HepG2 (cell line): ENCODE measurements at regions not wholly inside any gene's neighbourhood (a gene's known extent, or its start where the extent isn't known, plus 50 kb on each side); places are given as distances from the start of the nearest gene placed in this dataset.

Source experiments
- ATAC-seq: fragments of 200-7000 bp; cut with Tn5 transposase; 3 replicates; pipeline ENCODE4 v1.9.1; 2020; ENCODE audit warnings: mild to moderate bottlenecking, moderate library complexity
- BruUV-seq: library from RNA; stranded (reverse); fragments of 400-500 nt; replicated peaks from 2 replicates; lab custom pipeline; 2021; lab: Mats Ljungman, UMichigan
- CTCF ChIA-PET: fragments of 300-600 bp; formaldehyde crosslinking; extraction: SDS; loops from one replicate; lab custom pipeline; 2021; ENCODE audit warnings: low total read pairs, inconsistent platforms, low intra/inter-chr PET ratio; lab: Yijun Ruan, JAX
- POLR2A ChIA-PET: fragments of 350-600 bp; sonication (Branson Sonifier 250); formaldehyde crosslinking; loops from one replicate; lab custom pipeline; 2020; ENCODE audit warnings: antibody characterized with exemption, inconsistent platforms; lab: Yijun Ruan, JAX
- DNase-seq: peaks from one replicate; pipeline ENCODE4 v3.0.0-alpha.2; 2015; ENCODE audit warnings: low spot score
- FAIRE-seq: peaks from 3 replicates; lab custom pipeline; 2011; peaks lifted over from hg19 to GRCh38; lab: Jason Lieb, UNC
- H2AFZ ChIP-seq: one replicate; pipeline ENCODE4 v1.6.1; 2011; ENCODE audit warnings: low read length, inconsistent platforms
- H3K27ac ChIP-seq: fragments of 300-600 bp; 3 replicates; pipeline ENCODE4 v1.8.0; 2011; ENCODE audit warnings: mixed run types, mild to moderate bottlenecking, mixed read lengths, low read length, inconsistent platforms; ENCODE audit not compliant: insufficient read depth; ENCODE audit errors: extremely low read length
- H3K27me3 ChIP-seq, 2 experiments: fragments of 200-600 bp in 1 of 2; 2 replicates in 1 of 2; 3 replicates in 1 of 2; pipeline versions ENCODE4 v1.6.0 to v1.8.0; 2011; ENCODE audit warnings: low read length in 2 of 2, mild to moderate bottlenecking in 2 of 2, moderate library complexity in 2 of 2, inconsistent platforms in 1 of 2; ENCODE audit not compliant: insufficient read depth in 2 of 2, control insufficient read depth in 1 of 2
- H3K36me3 ChIP-seq, 2 experiments: fragments of 200-600 bp in 1 of 2; replicated peaks in 1 of 2; 2 replicates in 1 of 2; 3 replicates in 1 of 2; pipeline versions ENCODE4 v1.5.1 to v1.8.0; 2011; ENCODE audit warnings: low read length in 2 of 2, inconsistent platforms in 1 of 2; ENCODE audit not compliant: insufficient read depth in 2 of 2, control insufficient read depth in 1 of 2
- H3K4me1 ChIP-seq: 2 replicates; pipeline ENCODE4 v1.5.1; 2012; ENCODE audit warnings: low read length, inconsistent platforms; ENCODE audit not compliant: insufficient read depth
- H3K4me2 ChIP-seq: 2 replicates; pipeline ENCODE4 v1.6.0; 2011; ENCODE audit warnings: low read depth, low read length, inconsistent platforms
- H3K4me3 ChIP-seq, 3 experiments: fragments of 200-600 bp in 1 of 3; sonication (generic), shearing (Covaris generic) in 1 of 3; replicated peaks in 1 of 3; 2 replicates each; pipeline ENCODE4 v1.5.1; 2011 to 2016; ENCODE audit warnings: low read length in 3 of 3, inconsistent platforms in 2 of 3, low read depth in 2 of 3, mild to moderate bottlenecking in 2 of 3, control low read depth in 1 of 3, mixed read lengths in 1 of 3; ENCODE audit not compliant: insufficient read depth in 1 of 3
- H3K79me2 ChIP-seq: one replicate; pipeline ENCODE4 v1.6.1; 2011; ENCODE audit warnings: low read length, inconsistent platforms; ENCODE audit not compliant: insufficient read depth
- H3K9ac ChIP-seq: 2 replicates; pipeline ENCODE4 v1.6.0; 2011; ENCODE audit warnings: mild to moderate bottlenecking, low read depth, low read length, inconsistent platforms; ENCODE audit not compliant: insufficient read depth
- H3K9me3 ChIP-seq: 2 replicates; pipeline ENCODE4 v1.5.1; 2012; ENCODE audit warnings: mild to moderate bottlenecking, low read length
- H4K20me1 ChIP-seq: 2 replicates; pipeline ENCODE4 v1.6.0; 2011; ENCODE audit warnings: inconsistent platforms, mild to moderate bottlenecking, low read length, moderate library complexity; ENCODE audit not compliant: insufficient read depth
- GZF1 ChIP-seq: sonication (generic); formaldehyde crosslinking; IDR thresholded peaks from 2 replicates; pipeline ENCODE4 v1.5.1; 2020; ENCODE audit warnings: mild to moderate bottlenecking, missing genetic modification reagents
- KAT7 ChIP-seq: IDR thresholded peaks from 2 replicates; pipeline ENCODE4 v1.6.1; 2018; ENCODE audit warnings: borderline replicate concordance, missing compliant biosample characterization
- PITX1 ChIP-seq: sonication (generic); formaldehyde crosslinking; IDR thresholded peaks from 2 replicates; pipeline ENCODE4 v1.5.1; 2020; ENCODE audit warnings: mild to moderate bottlenecking, missing genetic modification reagents
- PRDM10 ChIP-seq: sonication (generic); formaldehyde crosslinking; IDR thresholded peaks from 2 replicates; pipeline ENCODE4 v1.4.0; 2020; ENCODE audit warnings: low read depth, missing genetic modification reagents
- THAP8 ChIP-seq: sonication (generic); formaldehyde crosslinking; IDR thresholded peaks from 2 replicates; pipeline ENCODE4 v1.5.1; 2020; ENCODE audit warnings: missing genetic modification reagents, mild to moderate bottlenecking, borderline replicate concordance
- TOE1 ChIP-seq: sonication (generic); formaldehyde crosslinking; IDR thresholded peaks from 2 replicates; pipeline ENCODE4 v1.4.0; 2020; ENCODE audit warnings: mild to moderate bottlenecking, missing genetic modification reagents
- ZBTB7B ChIP-seq: sonication (generic); formaldehyde crosslinking; IDR thresholded peaks from 2 replicates; pipeline ENCODE4 v1.4.0; 2020; ENCODE audit warnings: missing genetic modification reagents
- ZMYM3 ChIP-seq: sonication (generic); formaldehyde crosslinking; IDR thresholded peaks from 2 replicates; pipeline ENCODE4 v1.5.1; 2020; ENCODE audit warnings: mild to moderate bottlenecking, missing genetic modification reagents
- WGBS: methylation state at CpG from one replicate; pipeline ENCODE4 v1.1.6; 2017; ENCODE audit warnings: low lambda C conversion rate; 5-methylcytosine and 5-hydroxymethylcytosine counted together
- in situ Hi-C: cut with HindIII; loops from 2 replicates; pipeline ENCODE4 v1.10.0; 2017; ENCODE audit warnings: low pct_unique_long_range_greater_than_20kb; ENCODE audit not compliant: extremely low pct_ligation_motif_present
- intact Hi-C: fragments of 100-400 bp; cut with micrococcal nuclease; formaldehyde crosslinking; loops from one replicate; pipeline ENCODE4 v1.10.0; 2022; ENCODE audit not compliant: unreplicated experiment

GRCh38 chr3:21170964-21171363 lies 580.0 kb downstream of the ZNF385D start:
- Histone ChIP-seq H3K9me3 (peaks cover 89% of the 10 kb centered on the region), H3K4me2 (no peak overlapping the region), H3K27me3 (no peaks in the 10 kb centered on the region), H3K36me3 (no peaks in the 10 kb centered on the region), H3K4me3 (no peak overlapping the region), H3K9ac (no peak overlapping the region), H2AFZ (no peak overlapping the region), H3K79me2 (no peaks in the 10 kb centered on the region), H3K27ac (no peak overlapping the region), H3K4me1 (no peaks in the 10 kb centered on the region), H4K20me1 (no peaks in the 10 kb centered on the region)
- ATAC-seq, result no peak
- no TSS peak for BruUV-seq
- WGBS, result 0% methylated on average over 1 of the region's 1 CpG
- ChIA-PET CTCF (no interaction called here), POLR2A (no interaction called here)
- in situ Hi-C loops, result no loop called here
- no peak for FAIRE-seq
- intact Hi-C loops, result no loop called here
- no peak for DNase-seq
- no peak for TF ChIP-seq THAP8
- no peak for TF ChIP-seq GZF1
- TF ChIP-seq TOE1, result no peak
- TF ChIP-seq PRDM10 (CRISPR knock-in tag), result no peak
- TF ChIP-seq ZBTB7B, result no peak
- no peak for TF ChIP-seq ZMYM3 (CRISPR knock-in tag)
- TF ChIP-seq PITX1 (CRISPR knock-in tag), result no peak
- TF ChIP-seq KAT7 (CRISPR knock-in tag), result no peak
